ENCODE measurements at regions not wholly inside any gene's neighbourhood (a gene's known extent, or its start where the extent isn't known, plus 50 kb on each side); places are given as distances from the start of the nearest gene placed in this dataset.

GRCh38 chr5:115070737-115071136 is 99.0 kb downstream of the TRIM36 start:
- H3K36me3 ChIP-seq (ENCODE audit: control insufficient read depth in 2 of 4, insufficient read depth in 4 of 4, low read length in 3 of 4), result no peaks in the 10 kb centered on the region
- no peaks in the 10 kb centered on the region for H3K27me3 ChIP-seq (replicated peaks in 1 of 4; ENCODE audit: control insufficient read depth in 3 of 4, extremely low read depth in 1 of 4, insufficient read depth in 3 of 4, low read length in 3 of 4)
- H3K79me2 ChIP-seq (ENCODE audit: control insufficient read depth in 1 of 2, insufficient read depth in 2 of 2, low read length in 2 of 2), result no peaks in the 10 kb centered on the region
- DNase-seq (ENCODE audit: low read depth in 1 of 2, low spot score in 2 of 2) (no peak), FAIRE-seq (no peak)
- no peak overlapping the region for H2BK5ac ChIP-seq (ENCODE audit: low read depth, low read length)
- TF ChIP-seq SIX5 (IDR thresholded peaks at IDR 0.05; ENCODE audit: low read depth, low read length) (no peak), PHF8 (conservative IDR thresholded peaks at IDR 0.05; ENCODE audit: low read depth, low read length) (no peak), JUND (IDR thresholded peaks at IDR 0.05; ENCODE audit: low read length) (no peak), POLR2AphosphoS5 (IDR thresholded peaks at IDR 0.05; ENCODE audit: low read depth, low read length) (no peak), RAD21 (IDR thresholded peaks at IDR 0.05 in 1 of 2, conservative IDR thresholded peaks at IDR 0.05 in 1 of 2; ENCODE audit: low read depth in 2 of 2, low read length in 2 of 2) (no peak), GTF2F1 (IDR thresholded peaks at IDR 0.05; ENCODE audit: borderline replicate concordance, low read depth, low read length) (no peak), KDM5A (IDR thresholded peaks at IDR 0.05; ENCODE audit: low read length) (no peak), EGR1 (IDR thresholded peaks at IDR 0.05; ENCODE audit: borderline replicate concordance, low read depth, low read length) (no peak), BCL11A (IDR thresholded peaks at IDR 0.05; ENCODE audit: low read depth in 2 of 2, low read length in 2 of 2) (no peak), CHD1 (IDR thresholded peaks at IDR 0.05; ENCODE audit: low read depth, low read length) (no peak), BRCA1 (IDR thresholded peaks at IDR 0.05; ENCODE audit: low read depth, low read length) (no peak), SP1 (IDR thresholded peaks at IDR 0.05; ENCODE audit: low read depth, low read length) (no peak)
- 92% methylated on average over 3 of the region's 3 CpGs; no CpG with 5 or more reads in 1 of the 2 experiments for WGBS, 2 experiments (ENCODE audit: extremely low coverage in 1 of 2, insufficient coverage in 1 of 2, insufficient read length in 1 of 2, insufficient replicate concordance in 2 of 2, low coverage in 1 of 2, low lambda C conversion rate in 2 of 2, missing lambda C conversion rate in 1 of 2)
- ChIA-PET POLR2A (ENCODE audit: partially characterized antibody) (no interaction called here), CTCF (ENCODE audit: partially characterized antibody) (interaction anchor here (0.6 to 5.0 kb wide), 8 partner anchors 18 to 1162 kb away, joined by 3 to 40 read pairs (median 10); no protein-coding TSS in a partner anchor)
- H3K4me3 ChIP-seq (ENCODE audit: extremely low read depth in 1 of 4, insufficient read depth in 2 of 4, low read depth in 3 of 4, low read length in 4 of 4), result no peak overlapping the region
- no peak overlapping the region for H4K5ac ChIP-seq (ENCODE audit: insufficient read length, low read depth, low read length)
- H2AK5ac ChIP-seq (ENCODE audit: low read depth, low read length), result no peak overlapping the region
- no peaks in the 10 kb centered on the region for H3K23me2 ChIP-seq (ENCODE audit: low read depth, low read length)
- no peak overlapping the region for H3K14ac ChIP-seq (ENCODE audit: insufficient read length)
- H3K9me3 ChIP-seq (ENCODE audit: insufficient read depth in 2 of 2, low read depth in 1 of 2, low read length in 1 of 2), result no peaks in the 10 kb centered on the region
- no peak overlapping the region for H3K4ac ChIP-seq (replicated peaks; ENCODE audit: insufficient read length, low read depth, low read length)
- H3K9ac ChIP-seq (replicated peaks in 1 of 4; ENCODE audit: extremely low read depth in 1 of 4, low read depth in 3 of 4, low read length in 3 of 4), result no peak overlapping the region
- H3K4me1 ChIP-seq (replicated peaks in 1 of 4; ENCODE audit: control insufficient read depth in 3 of 4, insufficient read depth in 4 of 4, low read length in 3 of 4), result peaks cover 0 to 12% (median 3%) of the 10 kb centered on the region in 4 experiments; a peak in 4 of 7 replicates
- H3K23ac ChIP-seq (ENCODE audit: insufficient read length), result no peak overlapping the region
- H4K20me1 ChIP-seq (replicated peaks in 1 of 2; ENCODE audit: control insufficient read depth in 1 of 2, insufficient read depth in 2 of 2, low read length in 2 of 2), result no peaks in the 10 kb centered on the region
- H4K8ac ChIP-seq (ENCODE audit: extremely low read depth, insufficient read depth, low read length), result no peak overlapping the region
- no peak overlapping the region for H2BK15ac ChIP-seq (ENCODE audit: low read length)
- no peaks in the 10 kb centered on the region for H3K79me1 ChIP-seq (ENCODE audit: low read depth, low read length)
- H3K27ac ChIP-seq (ENCODE audit: low read depth, low read length), result no peak overlapping the region
- no peak overlapping the region for H2BK20ac ChIP-seq (ENCODE audit: low read length)
- no peak overlapping the region for H3K18ac ChIP-seq (ENCODE audit: extremely low read depth, low read length)
- H4K91ac ChIP-seq (replicated peaks; ENCODE audit: insufficient read length, low read length), result no peak overlapping the region
- no peak overlapping the region for H3K56ac ChIP-seq (replicated peaks; ENCODE audit: insufficient read length, low read depth, low read length)
- no peak overlapping the region for H2AFZ ChIP-seq (ENCODE audit: low read length)
- H2BK120ac ChIP-seq (replicated peaks; ENCODE audit: low read depth, low read length), result no peak overlapping the region
- no peak overlapping the region for H2BK12ac ChIP-seq (ENCODE audit: low read depth, low read length)
- no peak overlapping the region for H3K4me2 ChIP-seq (ENCODE audit: insufficient read depth in 1 of 2, low read depth in 2 of 2, low read length in 2 of 2)

All from H1 (cell line).